Upper lobe of left lung (tissue), 4 donors: ENCODE measurements at regions not wholly inside any gene's neighbourhood (a gene's known extent, or its start where the extent isn't known, plus 50 kb on each side); places are given as distances from the start of the nearest gene placed in this dataset.

ENCODE experiments used
- EP300 ChIP-seq, 4 donors: sonication (generic); formaldehyde crosslinking; IDR thresholded peaks; one replicate each; pipeline ENCODE4 v1.5.1; 2017; ENCODE audit warnings: antibody characterized with exemption in 4 of 4, control low read depth in 2 of 4
- POLR2A ChIP-seq, 4 donors: fragments of 450-650 bp; IDR thresholded peaks; one replicate each; pipeline ENCODE4 v1.5.1; 2016 to 2017; ENCODE audit warnings: antibody characterized with exemption in 4 of 4, mild to moderate bottlenecking in 2 of 4
- POLR2AphosphoS5 ChIP-seq, 2 donors: sonication (generic); formaldehyde crosslinking; IDR thresholded peaks; one replicate each; pipeline ENCODE4 v1.5.1; 2017; ENCODE audit warnings: antibody characterized with exemption in 2 of 2
- TF ChIP-seq, protein P1 (sequence below), 6 experiments: fragments of 450-650 bp in 4 of 6; fragments of 200-600 bp in 2 of 6; sonication (generic) in 2 of 6; IDR thresholded peaks; one replicate each; pipeline ENCODE4 v1.5.1; 2016 to 2019; ENCODE audit warnings: antibody characterized with exemption in 6 of 6

DNA sequence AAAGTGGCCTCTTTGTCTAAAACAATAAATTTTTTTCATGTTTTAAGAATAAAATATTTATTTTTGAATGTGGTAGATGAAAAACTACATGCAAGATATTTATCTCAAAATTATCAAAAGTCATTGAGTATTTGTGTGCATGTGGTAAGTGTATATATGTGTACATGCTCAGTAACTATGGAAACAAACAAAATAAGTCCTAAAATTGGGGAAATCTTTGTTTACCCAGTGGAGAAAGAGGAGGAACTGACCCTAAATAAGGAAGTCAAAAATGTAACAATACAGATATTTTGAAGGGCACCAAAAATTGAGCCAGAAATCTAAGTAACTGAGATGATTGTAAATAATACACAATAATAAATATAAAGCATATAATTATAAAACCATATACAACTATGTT lies 639.2 kb downstream of the MAFB start:
- TF ChIP-seq, protein P1, sequence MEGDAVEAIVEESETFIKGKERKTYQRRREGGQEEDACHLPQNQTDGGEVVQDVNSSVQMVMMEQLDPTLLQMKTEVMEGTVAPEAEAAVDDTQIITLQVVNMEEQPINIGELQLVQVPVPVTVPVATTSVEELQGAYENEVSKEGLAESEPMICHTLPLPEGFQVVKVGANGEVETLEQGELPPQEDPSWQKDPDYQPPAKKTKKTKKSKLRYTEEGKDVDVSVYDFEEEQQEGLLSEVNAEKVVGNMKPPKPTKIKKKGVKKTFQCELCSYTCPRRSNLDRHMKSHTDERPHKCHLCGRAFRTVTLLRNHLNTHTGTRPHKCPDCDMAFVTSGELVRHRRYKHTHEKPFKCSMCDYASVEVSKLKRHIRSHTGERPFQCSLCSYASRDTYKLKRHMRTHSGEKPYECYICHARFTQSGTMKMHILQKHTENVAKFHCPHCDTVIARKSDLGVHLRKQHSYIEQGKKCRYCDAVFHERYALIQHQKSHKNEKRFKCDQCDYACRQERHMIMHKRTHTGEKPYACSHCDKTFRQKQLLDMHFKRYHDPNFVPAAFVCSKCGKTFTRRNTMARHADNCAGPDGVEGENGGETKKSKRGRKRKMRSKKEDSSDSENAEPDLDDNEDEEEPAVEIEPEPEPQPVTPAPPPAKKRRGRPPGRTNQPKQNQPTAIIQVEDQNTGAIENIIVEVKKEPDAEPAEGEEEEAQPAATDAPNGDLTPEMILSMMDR (IDR thresholded peaks at IDR 0.05) = no peak
- TF ChIP-seq POLR2A (IDR thresholded peaks at IDR 0.05) = no peak
- TF ChIP-seq EP300 (IDR thresholded peaks at IDR 0.05) = no peak
- no peak for TF ChIP-seq POLR2AphosphoS5 (IDR thresholded peaks at IDR 0.05)
